GM19043 (cell line): ENCODE measurements at regions not wholly inside any gene's neighbourhood (a gene's known extent, or its start where the extent isn't known, plus 50 kb on each side); places are given as distances from the start of the nearest gene placed in this dataset.
"Not testable (repeated sequence)": the region's sequence is repeated elsewhere in the genome, so short reads cannot be mapped to it uniquely, and the experiment has no call there.

ENCODE experiments used
- ATAC-seq: cut with Tn5 transposase; IDR thresholded peaks from one replicate; pipeline ENCODE4 v1.9.1; 2021; ENCODE audit warnings: low read depth; ENCODE audit not compliant: unreplicated experiment

DNA sequence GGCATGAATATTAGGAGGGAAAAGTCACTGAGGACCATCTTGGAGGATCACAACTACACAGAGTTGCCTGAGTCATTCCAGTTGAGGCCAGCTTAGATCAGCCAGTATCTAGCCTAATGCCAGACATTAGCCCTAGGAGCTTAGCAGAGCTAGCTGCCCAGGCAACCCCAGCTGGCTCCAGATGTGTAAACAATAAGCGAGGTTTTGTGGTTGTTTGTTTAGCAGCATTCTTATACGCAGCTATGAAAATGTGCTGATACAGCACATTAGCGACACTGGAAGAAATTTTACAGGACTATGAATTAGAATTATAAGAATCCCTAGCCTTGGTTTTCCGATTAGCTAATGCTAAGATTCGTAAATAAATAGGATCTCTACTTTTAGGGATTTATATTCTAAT is 59.3 kb downstream of the BTBD3 start:
- no peak for ATAC-seq

DNA sequence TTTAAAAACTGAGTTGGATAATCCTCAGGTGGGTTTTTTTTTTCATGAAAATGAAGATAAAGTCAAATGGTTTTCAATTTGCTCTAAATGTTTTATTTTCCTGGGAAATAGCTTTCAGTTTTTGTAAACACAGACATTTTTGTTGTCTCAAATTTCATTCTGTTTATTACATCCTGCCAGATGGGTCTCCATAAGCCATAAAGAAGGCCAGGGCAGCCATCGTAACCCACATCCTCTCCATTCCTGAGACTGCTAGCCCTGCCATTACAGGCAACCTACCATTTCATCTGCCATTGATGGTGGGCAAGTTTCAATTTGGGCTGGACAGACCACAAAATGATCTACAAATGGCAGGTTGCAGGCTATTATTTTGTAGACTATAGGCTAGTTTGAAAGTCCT is 60.8 kb downstream of the BTBD3 start:
- no peak for ATAC-seq

DNA sequence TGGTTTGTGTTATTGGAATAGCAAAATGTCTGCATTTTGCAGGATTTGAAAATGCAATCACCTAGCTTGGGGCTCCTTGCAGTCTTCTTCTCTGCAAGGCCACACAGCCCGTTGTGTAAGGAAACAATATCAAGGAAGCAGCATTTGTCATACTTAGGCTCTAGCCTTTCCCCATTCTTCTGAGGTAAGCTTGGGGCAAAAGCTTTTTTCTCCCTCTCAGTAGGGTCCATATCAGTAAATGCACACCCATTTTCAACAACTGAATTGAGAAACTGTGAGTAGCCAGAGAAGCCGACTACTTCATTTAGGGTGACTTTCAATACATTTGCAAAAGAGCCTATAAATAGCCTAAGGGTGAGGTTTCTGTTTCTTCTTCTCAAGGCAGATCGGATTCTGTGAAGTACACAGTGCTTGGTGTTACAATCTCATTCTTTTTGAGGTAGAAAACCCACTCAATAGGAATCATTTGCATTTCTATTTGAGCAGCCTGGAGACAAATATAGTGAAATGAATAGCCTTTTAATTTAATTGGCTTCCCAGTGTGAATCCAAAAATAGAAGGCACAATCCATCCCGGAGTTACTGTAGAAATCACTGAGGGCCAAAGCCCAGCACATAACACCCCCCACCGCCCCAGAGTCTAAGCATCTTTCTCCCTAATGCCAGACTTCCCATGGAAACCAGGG is 61.8 kb downstream of the BTBD3 start:
- no peak for ATAC-seq

DNA sequence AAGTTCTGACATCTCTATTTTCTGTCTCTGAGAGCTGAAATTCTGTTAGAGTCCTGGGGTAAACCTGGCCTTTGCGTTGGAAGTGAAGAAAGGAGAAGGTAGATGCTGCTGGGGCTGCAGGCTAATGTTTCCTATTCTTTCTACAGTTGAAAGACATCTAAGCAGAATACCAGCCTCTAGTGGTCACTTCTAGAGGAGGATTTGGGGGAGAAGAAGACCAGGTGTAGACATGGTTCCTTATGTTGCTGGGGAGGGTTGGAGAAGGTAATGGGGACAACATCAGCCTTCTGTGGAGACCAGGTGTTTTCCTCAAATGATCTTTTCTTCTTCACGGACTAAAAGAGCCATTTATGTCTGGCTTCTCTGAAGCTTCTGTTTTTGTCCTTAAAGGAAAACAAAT is 62.6 kb downstream of the BTBD3 start:
- no peak for ATAC-seq

DNA sequence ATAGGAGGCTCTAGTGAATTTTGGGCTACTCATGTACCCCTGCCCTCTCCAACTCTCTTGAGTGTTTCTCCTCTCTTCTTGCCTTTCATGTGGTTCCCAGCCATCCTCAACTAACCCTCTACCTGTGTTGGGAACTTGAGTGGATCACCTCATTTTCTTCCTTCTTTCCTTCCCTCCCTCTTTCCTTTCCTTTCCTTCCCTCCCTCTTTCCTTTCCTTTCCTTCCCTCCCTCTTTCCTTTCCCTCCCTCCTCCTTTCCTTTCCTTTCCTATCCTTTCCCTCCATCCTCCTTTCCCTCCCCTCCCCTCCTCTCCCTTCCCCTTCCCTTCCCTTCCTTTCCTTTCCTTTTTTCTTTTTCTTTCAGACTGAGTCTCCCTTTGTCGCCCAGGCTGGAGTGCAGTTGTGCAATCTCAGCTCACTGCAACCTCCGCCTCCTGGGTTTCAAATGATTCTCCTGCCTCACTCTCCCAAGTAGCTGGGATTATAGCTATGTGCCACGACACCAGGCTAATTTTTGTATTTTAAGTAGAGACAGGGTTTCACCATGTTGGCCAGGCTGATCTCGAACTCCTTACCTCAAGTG is 63.8 kb downstream of the BTBD3 start:
- no peak for ATAC-seq

DNA sequence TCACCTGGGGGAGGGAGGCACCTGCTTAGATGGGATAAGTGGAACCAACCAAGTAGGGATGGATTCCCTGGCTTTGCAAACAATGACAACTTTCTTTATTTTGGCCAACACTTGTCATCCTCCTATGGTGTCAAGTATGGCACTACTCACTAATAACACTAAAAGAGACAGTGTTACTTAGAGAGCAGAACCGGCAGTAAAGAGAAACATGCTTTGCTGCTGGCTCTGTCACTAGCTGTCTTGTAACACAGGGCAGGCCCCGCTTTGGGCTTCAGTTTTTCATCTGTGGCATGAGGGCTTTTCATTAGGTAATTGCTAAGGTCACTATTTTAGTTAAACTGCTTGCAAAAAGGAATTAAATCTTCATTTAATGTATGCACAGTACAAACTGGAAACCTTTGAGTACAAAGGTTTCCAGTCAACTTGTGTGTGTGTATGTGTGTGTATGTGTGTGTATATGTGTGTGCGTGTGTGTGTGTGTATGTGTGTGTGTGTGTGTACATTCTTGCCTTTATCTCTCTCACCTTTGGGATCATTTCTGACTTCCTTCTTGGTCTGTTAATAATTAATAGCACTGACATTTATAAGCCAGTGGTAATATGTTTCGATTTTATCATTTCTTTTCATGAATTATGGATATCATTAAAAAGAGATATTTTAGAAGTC is 64.7 kb downstream of the BTBD3 start:
- no peak for ATAC-seq

DNA sequence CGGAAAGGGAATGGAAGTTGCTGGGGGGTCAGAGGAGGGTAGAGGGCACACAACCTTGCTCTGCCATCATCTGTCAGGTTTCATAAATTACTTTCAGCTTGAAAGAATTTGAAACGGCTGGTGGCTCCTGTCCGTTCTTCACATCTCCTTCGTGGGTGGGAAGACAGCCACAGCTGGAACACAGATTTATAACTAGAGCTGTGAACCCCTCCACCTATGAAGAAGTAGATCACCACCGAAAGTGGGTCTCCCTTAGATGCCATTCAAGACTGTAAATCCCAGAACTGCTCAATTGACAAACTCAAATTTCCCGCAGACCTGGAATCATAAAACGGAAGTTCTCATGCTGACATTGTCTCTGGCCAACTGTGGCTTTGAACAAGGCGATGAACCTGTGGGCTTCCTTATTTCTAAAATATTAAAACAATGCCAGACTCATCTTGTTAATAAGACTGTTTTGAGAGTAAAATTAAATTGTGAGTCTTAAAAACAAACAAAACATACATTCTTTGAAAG is 65.3 kb downstream of the BTBD3 start:
- no peak for ATAC-seq

DNA sequence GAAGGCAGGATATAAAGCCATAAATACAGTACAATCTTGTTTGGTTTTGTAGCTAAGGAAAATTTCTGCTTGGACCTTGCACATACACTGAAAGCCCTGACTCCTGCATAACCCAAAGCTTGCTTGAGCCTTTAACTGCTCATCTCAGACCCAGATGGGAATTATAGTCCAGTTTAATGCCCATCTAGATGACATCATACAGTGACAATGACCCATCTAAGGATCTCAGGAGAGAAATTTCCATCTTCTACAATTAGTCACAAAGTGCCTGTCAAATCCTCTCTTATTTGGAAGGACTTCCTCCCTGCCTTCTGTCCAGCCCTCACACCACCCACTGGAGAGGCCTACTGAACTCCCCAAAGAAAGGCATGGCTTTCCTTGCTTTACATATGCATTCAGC is 69.3 kb downstream of the BTBD3 start:
- no peak for ATAC-seq

DNA sequence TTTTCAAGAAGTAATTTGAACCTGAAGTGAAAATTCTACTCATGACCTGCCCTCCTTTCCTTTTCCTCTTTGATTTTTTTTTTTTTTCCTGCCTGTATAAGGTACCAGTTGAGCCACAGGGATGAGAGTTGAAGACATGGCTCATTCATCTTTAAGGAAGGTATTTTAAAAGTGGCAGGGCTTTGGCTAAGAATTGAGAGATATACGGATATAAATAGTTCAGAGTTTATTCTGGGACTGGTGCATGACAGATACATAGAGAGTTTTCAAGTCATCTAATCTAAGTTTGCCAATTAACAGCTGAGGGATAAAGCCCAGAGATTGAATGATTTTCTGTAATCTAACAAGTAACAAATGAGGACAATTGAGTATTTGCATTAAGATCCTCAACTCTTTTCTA is 69.8 kb downstream of the BTBD3 start:
- ATAC-seq = no peak

DNA sequence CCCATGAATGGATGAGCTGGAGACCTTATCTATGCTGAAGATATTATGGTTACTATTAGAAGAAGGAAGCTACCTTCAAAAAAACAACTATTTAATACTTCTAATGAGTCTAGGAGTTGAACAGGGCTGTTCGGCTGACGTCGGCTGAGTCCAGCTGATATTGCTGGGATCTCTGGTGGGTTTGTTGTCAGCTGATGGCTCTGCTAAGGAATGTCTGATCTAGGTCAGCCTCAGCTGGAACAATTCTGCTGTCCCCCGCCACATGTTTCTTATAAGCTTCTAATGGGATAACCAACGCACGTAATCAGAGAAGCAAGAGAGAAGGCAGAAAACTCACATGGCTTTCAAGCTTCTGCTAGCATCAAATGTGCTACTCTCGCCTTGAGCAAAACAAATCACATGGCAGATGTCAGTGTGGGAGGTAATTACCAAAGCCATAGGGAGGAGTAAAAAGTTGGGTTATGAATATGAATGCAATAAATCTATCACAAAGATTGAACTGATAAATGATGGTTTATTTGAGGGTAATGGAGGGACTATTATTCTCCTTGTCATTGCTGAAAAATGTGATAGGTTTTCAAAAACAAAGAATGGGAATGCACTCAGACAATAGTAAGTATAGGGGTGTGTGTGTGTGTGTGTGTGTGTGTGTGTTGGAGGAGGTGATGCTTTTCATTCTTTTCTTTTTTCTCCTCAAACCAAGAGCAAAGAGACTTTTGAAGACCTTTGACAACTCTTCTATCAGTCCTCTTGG is 71.5 kb downstream of the BTBD3 start:
- no peak for ATAC-seq

DNA sequence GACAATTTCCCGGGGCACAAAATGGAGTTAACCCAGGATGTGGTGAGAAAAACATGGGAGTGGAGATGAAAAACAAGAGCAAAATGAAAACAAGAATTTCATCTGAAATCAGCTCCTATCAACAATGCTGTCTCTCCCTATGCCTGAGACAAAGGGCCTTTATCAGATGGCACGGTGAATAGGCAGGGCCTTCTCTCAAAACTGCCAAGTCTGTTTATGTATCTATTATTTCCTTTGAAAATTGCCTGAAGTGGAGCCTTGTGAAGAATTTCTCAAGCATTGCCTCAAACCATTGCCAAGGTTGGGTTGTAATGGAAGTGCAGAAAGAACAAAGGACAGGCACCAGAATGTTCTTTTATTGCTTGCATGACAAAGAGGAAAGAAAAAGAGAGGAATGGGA is 74.7 kb downstream of the BTBD3 start:
- no peak for ATAC-seq

DNA sequence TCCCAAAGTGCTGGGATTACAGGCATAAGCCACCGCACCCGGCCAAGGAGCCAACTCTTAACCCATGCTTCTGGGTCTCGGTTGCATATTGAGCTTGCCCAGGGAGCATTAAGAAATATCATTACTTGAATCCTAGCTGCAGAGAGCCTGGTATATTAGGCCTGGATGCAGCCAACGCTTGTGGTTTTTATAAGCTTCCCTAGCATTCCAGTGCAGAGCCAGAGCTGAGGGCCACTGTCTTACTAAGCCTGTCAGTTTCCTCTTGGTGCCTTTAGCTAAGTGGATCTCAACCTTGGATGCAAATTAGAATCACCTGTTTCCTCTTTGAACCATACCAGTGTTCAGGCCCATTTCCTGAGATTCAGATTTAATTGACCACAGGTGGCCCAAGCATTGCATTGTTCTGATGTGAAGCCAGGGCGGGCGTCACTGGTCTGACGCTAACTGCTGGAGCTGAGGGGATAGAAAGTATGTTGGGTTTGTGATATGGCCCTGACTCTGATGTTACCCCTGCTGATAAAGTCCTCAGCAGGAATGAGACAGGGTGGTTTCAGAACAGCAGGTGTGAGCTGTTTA is 76.3 kb downstream of the BTBD3 start:
- ATAC-seq = no peak

DNA sequence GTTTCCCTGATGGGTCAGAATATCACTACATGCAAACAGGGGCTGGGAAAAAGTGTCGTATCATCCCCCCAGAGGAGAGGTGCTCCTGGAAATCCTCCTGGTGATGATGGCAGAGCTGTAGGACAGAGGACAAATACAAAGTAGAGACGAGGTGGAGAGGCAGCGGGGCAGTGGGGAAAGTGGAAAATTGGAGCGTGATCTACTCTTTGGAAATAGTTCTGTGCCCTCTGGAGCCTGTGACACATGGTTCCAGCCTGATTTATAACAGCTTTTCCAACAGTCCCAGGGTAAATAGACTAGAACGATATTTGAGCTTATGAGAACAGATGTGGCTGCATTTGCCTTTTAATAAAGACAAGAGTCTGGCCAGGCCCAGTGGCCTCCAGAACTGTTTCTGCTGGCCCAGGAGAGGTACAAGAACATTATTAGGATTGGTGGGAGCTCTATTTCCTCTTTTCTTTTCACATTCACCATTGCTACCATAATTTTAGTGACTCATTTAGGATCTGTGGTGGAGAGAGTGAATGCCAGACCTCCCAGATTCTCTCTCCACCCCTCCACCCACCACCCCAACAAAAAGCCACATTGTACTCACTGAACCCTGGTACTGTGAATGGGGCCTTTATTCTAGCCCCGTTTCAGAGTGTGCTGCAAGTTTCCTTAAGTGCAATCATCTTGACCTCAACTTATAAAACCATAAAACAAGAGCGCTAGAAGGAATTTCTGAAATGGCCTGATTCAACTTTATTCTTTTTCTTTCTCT is 78.3 kb downstream of the BTBD3 start:
- no peak for ATAC-seq

DNA sequence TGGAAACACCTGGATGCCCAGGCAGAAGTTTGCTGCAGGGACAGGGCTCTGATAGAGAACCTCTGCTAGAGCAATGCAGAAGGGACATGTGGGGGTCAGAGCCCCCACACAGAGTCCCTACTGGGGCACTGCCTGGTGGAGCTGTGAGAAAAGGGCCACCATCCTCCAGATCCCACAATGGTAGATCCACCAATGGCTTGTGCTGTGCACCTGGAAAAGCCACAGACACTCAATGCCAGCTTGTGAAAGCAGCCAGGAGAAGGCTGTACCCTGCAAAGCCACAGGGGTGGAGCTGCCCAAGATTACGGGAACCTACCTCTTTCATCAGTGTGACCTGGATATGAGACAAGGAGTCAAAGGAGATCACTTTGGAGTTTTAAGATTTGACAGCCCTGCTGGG is 87.1 kb downstream of the BTBD3 start:
- not testable (repeated sequence) for ATAC-seq

DNA sequence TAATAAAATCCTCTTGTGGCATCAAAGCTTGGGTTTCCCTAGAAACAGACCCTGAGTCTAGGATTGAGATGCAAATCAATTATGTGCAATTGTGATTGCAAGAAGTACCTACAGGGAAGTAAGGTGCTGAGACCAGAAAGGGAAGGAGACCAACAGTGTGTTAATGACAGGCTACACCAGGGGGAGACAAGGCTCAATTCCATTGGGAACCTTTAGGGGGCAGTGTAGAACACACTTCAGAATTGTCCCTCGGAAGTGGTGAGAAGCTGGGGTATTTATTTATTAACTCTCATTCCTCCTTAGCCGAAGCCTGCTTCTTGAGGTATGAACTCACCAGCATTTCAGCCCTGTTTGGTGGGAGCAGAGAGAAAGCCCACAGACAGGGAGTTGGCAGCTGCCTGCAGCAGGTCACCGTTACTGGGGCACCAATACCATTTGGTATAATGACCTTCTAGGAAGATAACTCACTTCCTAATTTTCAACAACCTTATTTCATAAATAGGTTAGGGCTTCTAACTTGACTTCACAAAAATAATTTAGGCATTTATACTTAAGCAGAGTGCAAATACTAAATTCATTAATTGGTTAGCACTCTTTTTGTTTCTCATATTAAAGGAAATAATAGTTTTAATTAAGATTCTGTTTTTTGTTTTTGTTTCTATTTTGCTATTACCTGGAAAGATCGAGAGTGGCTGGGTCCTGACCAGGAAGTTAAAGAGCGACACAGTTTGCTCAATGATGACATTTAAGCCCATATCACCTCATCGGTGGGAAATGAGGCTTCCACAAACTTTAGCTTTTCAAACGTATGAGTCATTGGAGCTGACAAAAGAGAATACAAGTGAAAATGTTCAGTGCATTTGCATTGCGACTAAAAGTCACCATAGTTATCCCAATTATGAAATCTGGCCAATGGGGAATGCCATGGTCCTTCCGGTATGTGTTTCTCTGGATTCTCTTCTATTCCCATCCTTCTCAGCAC is 94.8 kb downstream of the BTBD3 start:
- ATAC-seq = peak; percentile 79

DNA sequence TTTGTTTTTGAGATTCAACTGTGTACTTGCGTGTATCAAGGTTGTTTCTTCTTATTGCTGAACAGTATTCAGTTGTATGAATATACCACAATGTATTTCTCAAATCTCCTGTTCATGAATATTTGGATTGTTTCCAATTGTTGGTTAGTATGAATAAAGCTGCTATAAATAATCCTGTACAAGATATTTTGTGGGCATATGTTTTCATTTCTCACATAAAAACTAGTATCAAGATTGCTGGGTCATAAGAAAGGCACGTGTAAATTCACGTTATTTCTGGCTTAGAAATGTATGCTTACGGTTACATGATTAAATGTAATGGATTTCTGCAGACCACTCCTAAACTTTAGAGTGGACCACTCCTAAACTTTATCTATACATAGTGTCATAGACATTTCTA is 96.6 kb downstream of the BTBD3 start:
- no peak for ATAC-seq

DNA sequence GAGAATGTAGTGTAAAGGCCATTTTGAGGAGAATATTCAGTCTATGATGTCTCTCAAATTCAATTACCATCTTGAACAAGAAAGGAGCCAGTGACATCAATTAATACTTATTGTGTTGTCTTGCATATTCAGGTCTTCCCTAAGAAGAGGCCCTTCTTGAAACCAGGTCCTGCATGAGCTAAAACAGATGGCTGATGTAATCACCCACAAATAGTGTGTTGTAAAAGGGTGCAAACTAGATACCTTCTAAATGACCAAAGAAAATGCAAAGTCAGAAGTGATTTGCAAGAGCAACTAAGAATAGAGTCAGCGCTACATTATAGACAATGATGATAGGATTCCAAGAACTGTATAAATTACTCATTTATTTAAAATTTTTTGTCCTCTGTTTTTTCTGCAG is 97.0 kb downstream of the BTBD3 start:
- no peak for ATAC-seq

DNA sequence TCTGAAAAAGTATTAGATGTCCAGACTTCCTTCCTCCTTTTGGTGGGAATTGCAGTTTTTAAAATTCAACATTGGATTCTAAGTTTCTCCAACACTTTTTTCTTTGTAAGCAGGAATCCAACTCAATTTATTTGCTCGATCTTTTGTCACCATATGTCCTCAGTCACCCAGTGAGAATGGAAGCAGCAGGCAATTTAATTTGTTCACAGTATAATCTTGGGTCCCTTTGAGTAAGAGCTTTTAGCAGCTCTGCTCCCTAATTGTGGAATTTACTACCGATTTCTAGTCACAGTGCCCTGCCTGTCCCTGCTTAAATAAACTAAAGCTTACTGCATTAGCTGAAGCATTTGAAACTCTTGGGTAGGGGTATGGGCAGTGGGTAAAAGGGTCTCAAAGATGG is 98.6 kb downstream of the BTBD3 start:
- ATAC-seq = no peak

DNA sequence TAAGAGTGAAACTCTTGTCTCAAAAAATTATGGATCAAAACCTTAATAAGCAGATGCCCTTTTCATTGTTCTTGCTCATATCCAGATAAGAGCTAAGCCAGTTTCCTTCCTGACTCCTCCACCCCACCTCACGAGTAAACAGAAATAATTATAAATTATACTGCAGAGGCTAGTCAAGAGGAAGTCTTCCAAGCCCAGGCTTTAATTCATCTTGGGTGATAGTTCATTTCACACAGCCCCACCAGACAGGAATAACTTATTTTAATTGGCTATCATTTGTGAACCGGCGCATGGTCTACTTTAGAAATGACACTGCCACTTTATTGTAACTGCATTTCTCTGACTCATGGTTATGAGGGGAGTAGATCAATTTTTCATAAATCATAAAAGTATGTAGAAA is 102.0 kb downstream of the BTBD3 start:
- no peak for ATAC-seq
